Spleen (tissue), 7 donors: ENCODE measurements at regions not wholly inside any gene's neighbourhood (a gene's known extent, or its start where the extent isn't known, plus 50 kb on each side); places are given as distances from the start of the nearest gene placed in this dataset.

ENCODE experiments used
- CTCF ChIP-seq, 11 experiments: fragments of 200-600 bp in 7 of 11; fragments of 450-650 bp in 4 of 11; sonication (generic) in 4 of 11; IDR thresholded peaks in 8 of 11; conservative IDR thresholded peaks in 3 of 11; 1 replicate in 7 of 11; 2 replicates in 4 of 11; pipeline versions ENCODE4 v1.4.0 to v1.8.0; 2016 to 2021; ENCODE audit warnings: antibody characterized with exemption in 11 of 11, inconsistent platforms in 4 of 11, mild to moderate bottlenecking in 1 of 11
- POLR2A ChIP-seq, 3 donors: fragments of 450-650 bp; IDR thresholded peaks; one replicate each; pipeline ENCODE4 v1.5.1; 2017; ENCODE audit warnings: antibody characterized with exemption in 3 of 3, mild to moderate bottlenecking in 1 of 3
- POLR2AphosphoS5 ChIP-seq, 3 donors: sonication (generic); formaldehyde crosslinking; IDR thresholded peaks; one replicate each; pipeline ENCODE4 v1.5.1; 2017; ENCODE audit warnings: antibody characterized with exemption in 3 of 3
- donor health status: DM: no; HTN: no; CAD: no; lungs with moderate emphysema.
- donor health status: DM: no; HTN: no; CAD: no.
- donor health status: DM: no; HTN: no; CAD: no.

- no peak for TF ChIP-seq CTCF (IDR thresholded peaks at IDR 0.05 in 8 of 11, conservative IDR thresholded peaks at IDR 0.05 in 3 of 11)
- no peak for TF ChIP-seq POLR2AphosphoS5 (IDR thresholded peaks at IDR 0.05)
- no peak for TF ChIP-seq POLR2A (IDR thresholded peaks at IDR 0.05)
These were observed 535.0 kb upstream of the KLF4 start for GRCh38 chr9:108024604-108025003.
